A549 (cell line): ENCODE measurements at regions not wholly inside any gene's neighbourhood (a gene's known extent, or its start where the extent isn't known, plus 50 kb on each side); places are given as distances from the start of the nearest gene placed in this dataset.

Experiments used
- ATAC-seq, 2 experiments: fragments of 200-7000 bp in 1 of 2; fragments of >200 bp in 1 of 2; cut with Nextera tagmentation in 1 of 2; cut with Tn5 transposase in 1 of 2; 3 replicates each; pipeline versions ENCODE4 v1.8.0 to v1.9.1; 2018 to 2020; ENCODE audit warnings: mild to moderate bottlenecking in 1 of 2, moderate library complexity in 1 of 2
- CTCF ChIA-PET: fragments of 300-600 bp; sonication (Branson Sonifier 250); formaldehyde crosslinking; extraction: SDS; loops from one replicate; lab custom pipeline; 2021; ENCODE audit warnings: antibody characterized with exemption, inconsistent platforms; lab: Yijun Ruan, JAX
- POLR2A ChIA-PET: fragments of 350-600 bp; formaldehyde crosslinking; extraction: SDS; loops from one replicate; lab custom pipeline; 2021; ENCODE audit warnings: antibody characterized with exemption, inconsistent platforms; lab: Yijun Ruan, JAX
- DNase-seq, 2 experiments: peaks; one replicate each; pipeline versions ENCODE4 v3.0.0 to v3.0.0-alpha.2; 2011 to 2016; ENCODE audit warnings: low read depth in 1 of 2, low spot score in 1 of 2
- FAIRE-seq: peaks from 2 replicates; lab custom pipeline; 2011; peaks lifted over from hg19 to GRCh38; lab: Jason Lieb, UNC
- H3K27ac ChIP-seq, 2 experiments: fragments of >200 bp; sonication (Bioruptor Twin); formaldehyde crosslinking; 3 replicates each; pipeline ENCODE4 v1.5.1; 2016 to 2017
- H3K4me1 ChIP-seq: fragments of >200 bp; sonication (Bioruptor Twin); formaldehyde crosslinking; 3 replicates; pipeline ENCODE4 v1.6.1; 2016
- H3K4me2 ChIP-seq: fragments of >200 bp; sonication (Bioruptor Twin); formaldehyde crosslinking; 3 replicates; pipeline ENCODE4 v1.6.1; 2016
- H3K4me3 ChIP-seq: fragments of >200 bp; sonication (Bioruptor Twin); formaldehyde crosslinking; 3 replicates; pipeline ENCODE4 v1.5.1; 2016
- H3K9me3 ChIP-seq: fragments of >200 bp; sonication (Bioruptor Twin); formaldehyde crosslinking; 3 replicates; pipeline ENCODE4 v1.6.1; 2016
- BHLHE40 ChIP-seq: IDR thresholded peaks from 2 replicates; pipeline ENCODE4 v1.6.1; 2012; ENCODE audit warnings: low read depth, low read length, inconsistent platforms
- CBX2 ChIP-seq: fragments of 200-600 bp; sonication (generic); IDR thresholded peaks from 2 replicates; pipeline ENCODE4 v1.6.1; 2016; ENCODE audit warnings: low read depth, mild to moderate bottlenecking, borderline replicate concordance
- CBX8 ChIP-seq: fragments of 200-600 bp; sonication (generic); IDR thresholded peaks from 2 replicates; pipeline ENCODE4 v1.6.1; 2016
- CEBPB ChIP-seq, 2 experiments: fragments of >200 bp in 1 of 2; sonication (Bioruptor Twin) in 1 of 2; formaldehyde crosslinking in 1 of 2; IDR thresholded peaks; 2 replicates each; pipeline ENCODE4 v1.6.1; 2012 to 2016
- CHD2 ChIP-seq: fragments of 150-350 bp; IDR thresholded peaks from 2 replicates; pipeline ENCODE4 v1.6.1; 2014; ENCODE audit warnings: low read length; ENCODE audit not compliant: partially characterized antibody
- E2F6 ChIP-seq: IDR thresholded peaks from 2 replicates; pipeline ENCODE4 v1.6.1; 2012; ENCODE audit warnings: low read depth, borderline replicate concordance
- ESRRA ChIP-seq: fragments of 150-350 bp; IDR thresholded peaks from 2 replicates; pipeline ENCODE4 v1.6.1; 2014; ENCODE audit warnings: mild to moderate bottlenecking, low read length, borderline replicate concordance
- HDAC2 ChIP-seq: fragments of 200-600 bp; sonication (generic); IDR thresholded peaks from 2 replicates; pipeline ENCODE4 v1.6.1; 2016
- HOXA7 ChIP-seq: fragments of 250-450 bp; sonication (Bioruptor Pico); IDR thresholded peaks from 2 replicates; pipeline ENCODE4 v1.5.0; 2020; ENCODE audit warnings: mild to moderate bottlenecking, moderate library complexity
- MAX ChIP-seq: IDR thresholded peaks from 2 replicates; pipeline ENCODE4 v1.6.1; 2012
- MYC ChIP-seq: IDR thresholded peaks from 2 replicates; pipeline ENCODE4 v1.6.1; 2012; ENCODE audit warnings: mild to moderate bottlenecking, inconsistent platforms, low read length, improper control_type of control experiment, borderline replicate concordance
- NFE2L2 ChIP-seq: fragments of 150-350 bp; conservative IDR thresholded peaks from 2 replicates; pipeline ENCODE4 v1.6.1; 2014; ENCODE audit warnings: low read length
- NR3C1 ChIP-seq: fragments of >200 bp; sonication (Bioruptor Twin); formaldehyde crosslinking; IDR thresholded peaks from 3 replicates; pipeline ENCODE4 v1.6.1; 2017
- POLR2A ChIP-seq: IDR thresholded peaks from 2 replicates; pipeline ENCODE4 v1.6.1; 2012; ENCODE audit warnings: mild to moderate bottlenecking, low read length
- RARB ChIP-seq: fragments of 250-450 bp; sonication (Bioruptor Pico); IDR thresholded peaks from 2 replicates; pipeline ENCODE4 v1.8.0; 2021; ENCODE audit warnings: mild to moderate bottlenecking, moderate library complexity
- SMC3 ChIP-seq: fragments of >200 bp; sonication (Bioruptor Twin); formaldehyde crosslinking; IDR thresholded peaks from 3 replicates; pipeline ENCODE4 v1.6.1; 2018; ENCODE audit warnings: inconsistent platforms
- SREBF2 ChIP-seq: fragments of 450-650 bp; IDR thresholded peaks from 2 replicates; pipeline ENCODE4 v1.6.1; 2014; ENCODE audit warnings: mild to moderate bottlenecking, moderate library complexity
- ZFP36 ChIP-seq: fragments of 450-650 bp; IDR thresholded peaks from 2 replicates; pipeline ENCODE4 v1.6.1; 2014; ENCODE audit warnings: borderline replicate concordance; ENCODE audit not compliant: partially characterized antibody
- WGBS: methylation state at CpG from one replicate; pipeline ENCODE4 v1.1.6; 2017; ENCODE audit errors: missing lambda C conversion rate; 5-methylcytosine and 5-hydroxymethylcytosine counted together
- TF ChIP-seq, protein P1 (sequence below): fragments of 200-600 bp; sonication (generic); IDR thresholded peaks from 2 replicates; pipeline ENCODE4 v1.6.1; 2016; ENCODE audit warnings: antibody characterized with exemption, mild to moderate bottlenecking, moderate library complexity
- TF ChIP-seq, protein P2 (sequence below): fragments of 450-650 bp; IDR thresholded peaks from 2 replicates; pipeline ENCODE4 v1.6.1; 2014; ENCODE audit warnings: antibody characterized with exemption
- TF ChIP-seq, protein P3 (sequence below): fragments of 250-450 bp; sonication (Bioruptor Pico); IDR thresholded peaks from 2 replicates; pipeline ENCODE4 v1.5.0; 2020; ENCODE audit warnings: low read depth, mild to moderate bottlenecking, moderate library complexity

GRCh38 chr7:21041252-21041651 is 254.6 kb upstream of the SP8 start (continued):
- TF ChIP-seq, protein P1, sequence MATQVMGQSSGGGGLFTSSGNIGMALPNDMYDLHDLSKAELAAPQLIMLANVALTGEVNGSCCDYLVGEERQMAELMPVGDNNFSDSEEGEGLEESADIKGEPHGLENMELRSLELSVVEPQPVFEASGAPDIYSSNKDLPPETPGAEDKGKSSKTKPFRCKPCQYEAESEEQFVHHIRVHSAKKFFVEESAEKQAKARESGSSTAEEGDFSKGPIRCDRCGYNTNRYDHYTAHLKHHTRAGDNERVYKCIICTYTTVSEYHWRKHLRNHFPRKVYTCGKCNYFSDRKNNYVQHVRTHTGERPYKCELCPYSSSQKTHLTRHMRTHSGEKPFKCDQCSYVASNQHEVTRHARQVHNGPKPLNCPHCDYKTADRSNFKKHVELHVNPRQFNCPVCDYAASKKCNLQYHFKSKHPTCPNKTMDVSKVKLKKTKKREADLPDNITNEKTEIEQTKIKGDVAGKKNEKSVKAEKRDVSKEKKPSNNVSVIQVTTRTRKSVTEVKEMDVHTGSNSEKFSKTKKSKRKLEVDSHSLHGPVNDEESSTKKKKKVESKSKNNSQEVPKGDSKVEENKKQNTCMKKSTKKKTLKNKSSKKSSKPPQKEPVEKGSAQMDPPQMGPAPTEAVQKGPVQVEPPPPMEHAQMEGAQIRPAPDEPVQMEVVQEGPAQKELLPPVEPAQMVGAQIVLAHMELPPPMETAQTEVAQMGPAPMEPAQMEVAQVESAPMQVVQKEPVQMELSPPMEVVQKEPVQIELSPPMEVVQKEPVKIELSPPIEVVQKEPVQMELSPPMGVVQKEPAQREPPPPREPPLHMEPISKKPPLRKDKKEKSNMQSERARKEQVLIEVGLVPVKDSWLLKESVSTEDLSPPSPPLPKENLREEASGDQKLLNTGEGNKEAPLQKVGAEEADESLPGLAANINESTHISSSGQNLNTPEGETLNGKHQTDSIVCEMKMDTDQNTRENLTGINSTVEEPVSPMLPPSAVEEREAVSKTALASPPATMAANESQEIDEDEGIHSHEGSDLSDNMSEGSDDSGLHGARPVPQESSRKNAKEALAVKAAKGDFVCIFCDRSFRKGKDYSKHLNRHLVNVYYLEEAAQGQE, result no peak
- TF ChIP-seq POLR2A (no peak), CBX2 (no peak), RARB (CRISPR knock-in tag) (no peak)

GRCh38 chr7:21041666-21042065 is 255.0 kb upstream of the SP8 start:
- FAIRE-seq (no peak), ATAC-seq (no peak), DNase-seq (no peak)
- WGBS, result 25% methylated on average over 5 of the region's 5 CpGs
- POLR2A ChIA-PET, result no interaction called here
- Histone ChIP-seq H3K4me3 (no peak overlapping the region), H3K4me2 (no peak overlapping the region), H3K27ac (no peak overlapping the region), H3K9me3 (no peaks in the 10 kb centered on the region), H3K4me1 (no peaks in the 10 kb centered on the region)
- CTCF ChIA-PET, result no interaction called here
- TF ChIP-seq SREBF2 (no peak), MYC (no peak), CHD2 (no peak)

DNA sequence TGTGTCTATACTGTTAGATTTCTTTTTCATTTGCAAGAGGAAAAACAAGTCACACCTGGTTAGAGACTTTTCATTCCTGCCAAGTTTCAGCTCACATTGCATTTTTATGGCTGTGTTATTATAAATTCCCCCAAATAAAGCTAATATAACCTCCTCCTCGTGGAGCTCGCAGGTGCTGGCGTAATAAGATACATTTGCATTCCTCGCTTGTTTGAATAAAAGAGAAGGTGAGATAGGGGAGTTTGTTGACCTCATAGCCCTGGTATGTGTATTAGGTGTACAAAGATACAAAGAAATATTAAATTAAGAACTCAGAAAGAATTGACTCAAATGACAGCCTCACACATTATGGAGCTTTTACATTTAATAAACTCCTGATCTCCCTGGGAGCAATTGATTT is 257.7 kb upstream of the SP8 start:
- no peak for FAIRE-seq
- Histone ChIP-seq H3K4me1 (no peaks in the 10 kb centered on the region), H3K9me3 (no peaks in the 10 kb centered on the region), H3K27ac (no peak overlapping the region), H3K4me2 (no peak overlapping the region), H3K4me3 (no peak overlapping the region)
- no peak for ATAC-seq
- WGBS, result 8% methylated on average over 4 of the region's 4 CpGs
- POLR2A ChIA-PET, result no interaction called here
- no peak for TF ChIP-seq HOXA7 (CRISPR knock-in tag)
- no peak for TF ChIP-seq ESRRA
- CTCF ChIA-PET, result interaction anchor here (1.1 kb wide), 1 partner anchor 11 kb away, joined by 3 read pairs; no protein-coding TSS in a partner anchor
- DNase-seq, result no peak

DNA sequence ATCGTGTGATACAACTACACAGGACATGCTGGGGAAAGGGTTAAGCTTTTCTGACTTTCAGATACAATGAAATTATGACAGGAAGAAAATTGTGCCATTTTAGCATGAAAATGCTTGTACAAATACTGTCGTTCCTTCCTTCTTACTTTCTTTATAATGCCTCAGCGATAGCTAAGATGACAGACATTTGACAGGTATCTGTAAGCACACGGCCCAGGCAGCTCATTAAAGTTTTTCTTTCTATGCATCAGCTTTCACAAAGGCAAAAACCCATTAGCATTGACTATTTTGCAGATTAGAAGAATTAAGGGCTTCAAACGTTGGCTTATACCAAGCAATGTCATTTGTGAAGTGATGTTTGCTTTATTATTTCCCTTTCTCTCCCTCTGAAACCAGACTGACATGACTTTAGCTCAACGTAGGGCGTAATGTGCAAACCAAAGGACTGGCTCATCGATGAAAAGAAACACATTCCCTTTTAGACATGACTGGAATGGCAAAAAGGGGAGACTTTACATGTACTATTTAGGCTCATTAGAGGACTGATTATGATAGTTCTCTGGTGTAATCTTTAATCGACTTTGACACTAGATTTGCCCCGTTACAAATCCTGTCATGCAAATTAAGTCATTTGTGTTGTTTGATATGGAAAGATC is 258.4 kb upstream of the SP8 start:
- ChIA-PET POLR2A (no interaction called here), CTCF (interaction anchor here (1.1 kb wide), 1 partner anchor 10 kb away, joined by 3 read pairs; no protein-coding TSS in a partner anchor)
- no peak for ATAC-seq
- H3K4me2 ChIP-seq, result no peak overlapping the region
- H3K9me3 ChIP-seq, result no peaks in the 10 kb centered on the region
- 11% methylated on average over 10 of the region's 10 CpGs for WGBS
- no peaks in the 10 kb centered on the region for H3K4me1 ChIP-seq
- no peak overlapping the region for H3K4me3 ChIP-seq
- no peak for DNase-seq
- no peak for TF ChIP-seq HDAC2
- TF ChIP-seq, protein P2, sequence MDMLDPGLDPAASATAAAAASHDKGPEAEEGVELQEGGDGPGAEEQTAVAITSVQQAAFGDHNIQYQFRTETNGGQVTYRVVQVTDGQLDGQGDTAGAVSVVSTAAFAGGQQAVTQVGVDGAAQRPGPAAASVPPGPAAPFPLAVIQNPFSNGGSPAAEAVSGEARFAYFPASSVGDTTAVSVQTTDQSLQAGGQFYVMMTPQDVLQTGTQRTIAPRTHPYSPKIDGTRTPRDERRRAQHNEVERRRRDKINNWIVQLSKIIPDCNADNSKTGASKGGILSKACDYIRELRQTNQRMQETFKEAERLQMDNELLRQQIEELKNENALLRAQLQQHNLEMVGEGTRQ, result no peak
- no peak for TF ChIP-seq CEBPB (IDR thresholded peaks at IDR 0.05)
- TF ChIP-seq NR3C1, result no peak
- TF ChIP-seq SMC3, result no peak
- no peak for TF ChIP-seq E2F6
- TF ChIP-seq BHLHE40, result no peak
- TF ChIP-seq, protein P3, sequence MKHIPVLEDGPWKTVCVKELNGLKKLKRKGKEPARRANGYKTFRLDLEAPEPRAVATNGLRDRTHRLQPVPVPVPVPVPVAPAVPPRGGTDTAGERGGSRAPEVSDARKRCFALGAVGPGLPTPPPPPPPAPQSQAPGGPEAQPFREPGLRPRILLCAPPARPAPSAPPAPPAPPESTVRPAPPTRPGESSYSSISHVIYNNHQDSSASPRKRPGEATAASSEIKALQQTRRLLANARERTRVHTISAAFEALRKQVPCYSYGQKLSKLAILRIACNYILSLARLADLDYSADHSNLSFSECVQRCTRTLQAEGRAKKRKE (CRISPR knock-in tag), result no peak
- TF ChIP-seq NFE2L2, result no peak
- no peak for TF ChIP-seq ZFP36
- no peak for TF ChIP-seq CBX8
- no peak for TF ChIP-seq SREBF2
- TF ChIP-seq MAX, result no peak
- TF ChIP-seq, all 56 proteins: peak for 0
- FAIRE-seq, result peak; percentile 39
- H3K27ac ChIP-seq, result no peak overlapping the region
